ENCODE measurements at regions not wholly inside any gene's neighbourhood (a gene's known extent, or its start where the extent isn't known, plus 50 kb on each side); places are given as distances from the start of the nearest gene placed in this dataset.
"Not testable (repeated sequence)": the region's sequence is repeated elsewhere in the genome, so short reads cannot be mapped to it uniquely, and the experiment has no call there.

- H3K4me3 ChIP-seq: no peak overlapping the region
- DNase-seq: no peak
- H3K36me3 ChIP-seq: no peaks in the 10 kb centered on the region
- intact Hi-C loops (cut with DNase I; ENCODE audit: low total_unique reads): no loop called here
- no peaks in the 10 kb centered on the region for H3K27me3 ChIP-seq
- no peak for TF ChIP-seq POLR2A (IDR thresholded peaks at IDR 0.05)
- TF ChIP-seq, protein P1, sequence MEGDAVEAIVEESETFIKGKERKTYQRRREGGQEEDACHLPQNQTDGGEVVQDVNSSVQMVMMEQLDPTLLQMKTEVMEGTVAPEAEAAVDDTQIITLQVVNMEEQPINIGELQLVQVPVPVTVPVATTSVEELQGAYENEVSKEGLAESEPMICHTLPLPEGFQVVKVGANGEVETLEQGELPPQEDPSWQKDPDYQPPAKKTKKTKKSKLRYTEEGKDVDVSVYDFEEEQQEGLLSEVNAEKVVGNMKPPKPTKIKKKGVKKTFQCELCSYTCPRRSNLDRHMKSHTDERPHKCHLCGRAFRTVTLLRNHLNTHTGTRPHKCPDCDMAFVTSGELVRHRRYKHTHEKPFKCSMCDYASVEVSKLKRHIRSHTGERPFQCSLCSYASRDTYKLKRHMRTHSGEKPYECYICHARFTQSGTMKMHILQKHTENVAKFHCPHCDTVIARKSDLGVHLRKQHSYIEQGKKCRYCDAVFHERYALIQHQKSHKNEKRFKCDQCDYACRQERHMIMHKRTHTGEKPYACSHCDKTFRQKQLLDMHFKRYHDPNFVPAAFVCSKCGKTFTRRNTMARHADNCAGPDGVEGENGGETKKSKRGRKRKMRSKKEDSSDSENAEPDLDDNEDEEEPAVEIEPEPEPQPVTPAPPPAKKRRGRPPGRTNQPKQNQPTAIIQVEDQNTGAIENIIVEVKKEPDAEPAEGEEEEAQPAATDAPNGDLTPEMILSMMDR (IDR thresholded peaks at IDR 0.05): no peak
- no peak overlapping the region for H3K27ac ChIP-seq
- H3K4me1 ChIP-seq: no peaks in the 10 kb centered on the region
- H3K9me3 ChIP-seq: no peaks in the 10 kb centered on the region
Measured at GRCh38 chr12:93090731-93091172, 161.7 kb upstream of the EEA1 start.

- H3K27me3 ChIP-seq: no peaks in the 10 kb centered on the region
- H3K4me3 ChIP-seq: no peak overlapping the region
- intact Hi-C loops (cut with DNase I; ENCODE audit: low total_unique reads): no loop called here
- no peaks in the 10 kb centered on the region for H3K9me3 ChIP-seq
- no peaks in the 10 kb centered on the region for H3K4me1 ChIP-seq
- no peak overlapping the region for H3K27ac ChIP-seq
- no peak for TF ChIP-seq POLR2A (IDR thresholded peaks at IDR 0.05)
- TF ChIP-seq, protein P1 (IDR thresholded peaks at IDR 0.05): no peak
- DNase-seq: no peak
- no peaks in the 10 kb centered on the region for H3K36me3 ChIP-seq
Measured at GRCh38 chr12:93091886-93092648, 163.0 kb upstream of the EEA1 start.

DNA sequence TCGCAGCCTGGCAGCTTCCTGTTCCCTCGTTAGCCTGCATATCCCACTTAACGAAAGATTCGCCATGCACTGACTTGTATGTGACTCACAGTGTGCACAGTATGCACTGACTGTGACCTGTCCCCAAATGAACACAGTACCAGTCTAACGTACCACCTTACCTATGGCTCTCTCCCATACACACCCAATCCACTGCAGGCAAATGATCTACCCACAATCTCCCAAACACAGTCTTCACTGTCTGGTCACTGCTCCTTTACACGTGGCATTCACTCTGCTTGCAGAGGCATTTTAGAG is 163.5 kb upstream of the EEA1 start:
- TF ChIP-seq POLR2A (IDR thresholded peaks at IDR 0.05): no peak
- Histone ChIP-seq H3K4me3 (no peak overlapping the region), H3K36me3 (no peaks in the 10 kb centered on the region), H3K4me1 (no peaks in the 10 kb centered on the region), H3K9me3 (no peaks in the 10 kb centered on the region), H3K27ac (no peak overlapping the region), H3K27me3 (no peaks in the 10 kb centered on the region)
- no peak for DNase-seq
- intact Hi-C loops (cut with DNase I; ENCODE audit: low total_unique reads): no loop called here

DNA sequence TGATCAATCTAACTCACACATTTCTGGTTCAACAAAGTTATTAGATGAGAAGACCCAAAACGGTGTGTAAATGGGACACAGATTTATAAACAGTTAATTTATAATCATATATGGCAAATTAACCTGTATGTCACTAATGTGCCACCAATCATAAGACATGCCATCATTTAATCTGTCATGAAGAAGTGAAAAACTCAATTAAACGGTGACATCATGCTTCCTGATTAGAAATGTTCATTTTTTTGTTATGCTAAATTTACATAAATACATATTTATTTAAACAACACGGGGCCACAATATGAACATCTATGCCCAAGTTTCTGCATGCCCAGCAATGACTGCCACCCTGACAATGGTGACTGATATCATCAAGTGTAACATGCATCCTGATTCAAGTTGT is 164.1 kb upstream of the EEA1 start:
- Histone ChIP-seq H3K9me3 (no peaks in the 10 kb centered on the region), H3K4me1 (no peaks in the 10 kb centered on the region), H3K27ac (no peak overlapping the region), H3K36me3 (no peaks in the 10 kb centered on the region), H3K27me3 (no peaks in the 10 kb centered on the region), H3K4me3 (no peak overlapping the region)
- no peak for TF ChIP-seq POLR2A (IDR thresholded peaks at IDR 0.05)
- TF ChIP-seq, protein P1 (IDR thresholded peaks at IDR 0.05): no peak
- intact Hi-C loops (cut with DNase I; ENCODE audit: low total_unique reads): no loop called here
- no peak for DNase-seq

DNA sequence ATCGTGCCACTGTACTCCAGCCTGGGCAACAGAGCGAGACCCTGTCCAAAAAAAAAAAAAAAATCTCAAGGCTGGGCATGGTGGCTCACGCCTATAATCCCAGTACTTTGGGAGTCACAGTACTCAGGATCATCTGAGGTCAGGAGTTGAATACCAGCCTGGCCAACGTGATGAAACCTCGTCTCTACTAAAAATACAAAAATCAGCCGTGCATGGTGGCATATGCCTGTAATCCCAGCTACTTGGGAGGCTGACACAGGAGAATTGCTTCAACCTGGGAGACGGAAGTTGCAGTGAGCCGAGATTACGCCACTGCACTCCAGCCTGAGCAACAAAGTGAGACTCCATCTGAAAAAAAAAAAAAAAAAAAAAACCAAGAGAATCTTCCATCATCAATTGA is 165.1 kb upstream of the EEA1 start:
- DNase-seq; H3K27me3 ChIP-seq; H3K27ac ChIP-seq; H3K36me3 ChIP-seq; H3K4me3 ChIP-seq; H3K9me3 ChIP-seq; H3K4me1 ChIP-seq; intact Hi-C loops (cut with DNase I; ENCODE audit: low total_unique reads): not testable (repeated sequence)

DNA sequence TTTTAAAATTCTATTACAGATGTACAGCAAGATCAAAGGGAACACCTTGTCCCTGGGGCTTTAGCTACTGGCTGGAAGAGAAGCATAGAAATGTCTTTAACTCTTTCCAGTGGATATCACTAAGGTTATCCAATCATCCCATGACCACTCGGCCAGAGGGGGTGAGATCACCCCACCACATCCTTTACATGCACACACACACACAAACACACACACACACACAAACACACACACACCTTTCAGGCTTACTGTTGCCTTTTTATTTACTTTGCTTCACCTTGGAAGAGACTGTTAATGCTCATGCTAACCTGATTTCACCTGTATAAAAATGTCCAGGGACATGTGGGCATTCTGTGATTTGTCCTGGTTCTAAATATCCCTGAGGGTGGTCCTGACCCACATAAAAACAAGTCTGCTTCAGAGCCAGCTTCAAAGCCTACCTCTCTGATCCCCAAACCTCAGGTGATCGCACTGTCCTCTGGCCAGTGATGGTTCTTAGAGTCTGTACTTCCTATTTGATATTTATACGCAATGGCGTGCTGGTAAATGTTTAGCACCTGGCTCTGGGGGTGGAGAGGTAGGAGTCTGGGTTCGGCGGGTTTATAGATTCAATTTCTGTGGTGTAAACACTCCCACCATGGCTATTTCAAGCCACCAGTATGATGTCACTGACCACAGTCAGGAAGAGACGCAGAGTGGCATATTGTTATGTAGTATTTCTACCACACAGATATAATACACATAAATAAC is 166.1 kb upstream of the EEA1 start:
- H3K4me1 ChIP-seq: no peaks in the 10 kb centered on the region
- intact Hi-C loops (cut with DNase I; ENCODE audit: low total_unique reads): no loop called here
- H3K4me3 ChIP-seq: no peak overlapping the region
- H3K27me3 ChIP-seq: no peaks in the 10 kb centered on the region
- H3K9me3 ChIP-seq: no peaks in the 10 kb centered on the region
- H3K27ac ChIP-seq: no peak overlapping the region
- DNase-seq: no peak
- no peak for TF ChIP-seq POLR2A (IDR thresholded peaks at IDR 0.05)
- TF ChIP-seq, protein P1 (IDR thresholded peaks at IDR 0.05): no peak
- no peaks in the 10 kb centered on the region for H3K36me3 ChIP-seq

Measured in uterus (tissue), 3 donors.